ENCODE measurements at regions not wholly inside any gene's neighbourhood (a gene's known extent, or its start where the extent isn't known, plus 50 kb on each side); places are given as distances from the start of the nearest gene placed in this dataset.

DNA sequence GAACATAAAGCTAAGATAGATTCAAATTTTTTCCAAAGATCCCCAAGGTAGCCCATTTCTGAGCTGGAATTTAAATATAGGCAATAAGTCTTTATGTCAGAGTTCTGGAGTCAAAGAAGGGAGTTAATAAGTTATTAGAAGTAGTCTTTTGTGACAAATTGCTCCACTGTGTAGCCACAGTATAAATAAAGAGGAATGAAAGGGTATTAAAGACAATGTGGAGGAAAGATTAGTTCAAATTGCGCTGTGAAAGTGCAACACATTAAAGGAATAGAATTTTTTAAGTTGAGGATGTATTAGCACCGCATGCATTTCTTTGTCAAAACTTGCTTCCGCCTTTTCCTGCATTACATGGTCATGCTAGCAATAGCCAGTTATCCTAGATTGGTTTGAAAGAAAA lies 666.6 kb upstream of the CCDC54 start:
- no peak overlapping the region for H3K27ac ChIP-seq
- no peaks in the 10 kb centered on the region for H3K36me3 ChIP-seq
- H3K9me3 ChIP-seq: no peaks in the 10 kb centered on the region
- TF ChIP-seq, protein P1, sequence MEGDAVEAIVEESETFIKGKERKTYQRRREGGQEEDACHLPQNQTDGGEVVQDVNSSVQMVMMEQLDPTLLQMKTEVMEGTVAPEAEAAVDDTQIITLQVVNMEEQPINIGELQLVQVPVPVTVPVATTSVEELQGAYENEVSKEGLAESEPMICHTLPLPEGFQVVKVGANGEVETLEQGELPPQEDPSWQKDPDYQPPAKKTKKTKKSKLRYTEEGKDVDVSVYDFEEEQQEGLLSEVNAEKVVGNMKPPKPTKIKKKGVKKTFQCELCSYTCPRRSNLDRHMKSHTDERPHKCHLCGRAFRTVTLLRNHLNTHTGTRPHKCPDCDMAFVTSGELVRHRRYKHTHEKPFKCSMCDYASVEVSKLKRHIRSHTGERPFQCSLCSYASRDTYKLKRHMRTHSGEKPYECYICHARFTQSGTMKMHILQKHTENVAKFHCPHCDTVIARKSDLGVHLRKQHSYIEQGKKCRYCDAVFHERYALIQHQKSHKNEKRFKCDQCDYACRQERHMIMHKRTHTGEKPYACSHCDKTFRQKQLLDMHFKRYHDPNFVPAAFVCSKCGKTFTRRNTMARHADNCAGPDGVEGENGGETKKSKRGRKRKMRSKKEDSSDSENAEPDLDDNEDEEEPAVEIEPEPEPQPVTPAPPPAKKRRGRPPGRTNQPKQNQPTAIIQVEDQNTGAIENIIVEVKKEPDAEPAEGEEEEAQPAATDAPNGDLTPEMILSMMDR (IDR thresholded peaks at IDR 0.05): no peak
- H3K4me3 ChIP-seq (ENCODE audit: low read depth in 1 of 2, low read length in 1 of 2): no peak overlapping the region
- no peaks in the 10 kb centered on the region for H3K27me3 ChIP-seq
- H3K4me1 ChIP-seq (ENCODE audit: control insufficient read depth in 1 of 2, insufficient read depth in 1 of 2, low read depth in 1 of 2, low read length in 1 of 2): no peaks in the 10 kb centered on the region

DNA sequence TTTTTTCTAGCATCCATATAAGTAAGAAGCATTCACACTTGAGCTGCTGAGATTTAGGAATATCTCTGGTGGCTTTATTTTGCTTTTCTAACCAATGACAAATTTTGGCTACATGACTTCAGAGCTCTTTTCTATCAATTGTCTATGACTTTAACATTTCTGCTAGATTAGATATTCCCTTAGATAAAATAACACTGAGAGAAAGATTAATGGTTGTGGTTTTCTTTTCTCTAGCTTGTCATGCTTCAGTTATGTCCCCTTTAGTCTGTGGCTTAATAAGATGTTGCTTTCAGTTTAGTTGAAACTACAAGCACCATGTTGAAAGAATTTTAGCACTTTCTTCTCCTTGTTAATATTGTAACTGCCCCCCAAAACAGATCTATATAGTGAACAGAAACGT lies 665.6 kb upstream of the CCDC54 start:
- Histone ChIP-seq H3K27ac (no peak overlapping the region), H3K9me3 (no peaks in the 10 kb centered on the region), H3K27me3 (no peaks in the 10 kb centered on the region), H3K4me1 (ENCODE audit: control insufficient read depth in 1 of 2, insufficient read depth in 1 of 2, low read depth in 1 of 2, low read length in 1 of 2) (no peaks in the 10 kb centered on the region), H3K4me3 (ENCODE audit: low read depth in 1 of 2, low read length in 1 of 2) (no peak overlapping the region), H3K36me3 (no peaks in the 10 kb centered on the region)
- TF ChIP-seq, protein P1 (IDR thresholded peaks at IDR 0.05): no peak

DNA sequence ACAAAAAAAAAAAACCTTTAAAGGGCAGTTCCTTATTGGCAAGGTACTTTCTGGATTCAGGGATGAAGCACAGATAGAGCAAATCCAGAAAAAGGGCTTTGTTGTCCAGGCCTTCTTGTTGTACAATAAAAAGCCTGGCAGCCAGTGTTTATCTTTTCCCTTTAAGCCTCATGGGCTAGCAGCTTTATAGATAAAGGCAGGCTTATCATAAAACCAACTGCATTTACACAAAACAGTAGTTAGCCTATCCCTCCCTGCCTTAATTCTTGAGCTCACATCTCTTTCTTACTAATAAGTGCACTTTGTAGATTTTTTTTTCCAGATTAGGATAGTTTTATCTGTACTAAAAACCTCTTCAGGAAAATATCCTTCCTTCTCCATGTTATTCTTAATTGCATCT lies 662.8 kb upstream of the CCDC54 start:
- Histone ChIP-seq H3K4me3 (ENCODE audit: low read depth in 1 of 2, low read length in 1 of 2) (no peak overlapping the region), H3K36me3 (no peaks in the 10 kb centered on the region), H3K4me1 (ENCODE audit: control insufficient read depth in 1 of 2, insufficient read depth in 1 of 2, low read depth in 1 of 2, low read length in 1 of 2) (no peaks in the 10 kb centered on the region), H3K27ac (no peak overlapping the region), H3K27me3 (no peaks in the 10 kb centered on the region), H3K9me3 (no peaks in the 10 kb centered on the region)
- TF ChIP-seq, protein P1 (IDR thresholded peaks at IDR 0.05): no peak

DNA sequence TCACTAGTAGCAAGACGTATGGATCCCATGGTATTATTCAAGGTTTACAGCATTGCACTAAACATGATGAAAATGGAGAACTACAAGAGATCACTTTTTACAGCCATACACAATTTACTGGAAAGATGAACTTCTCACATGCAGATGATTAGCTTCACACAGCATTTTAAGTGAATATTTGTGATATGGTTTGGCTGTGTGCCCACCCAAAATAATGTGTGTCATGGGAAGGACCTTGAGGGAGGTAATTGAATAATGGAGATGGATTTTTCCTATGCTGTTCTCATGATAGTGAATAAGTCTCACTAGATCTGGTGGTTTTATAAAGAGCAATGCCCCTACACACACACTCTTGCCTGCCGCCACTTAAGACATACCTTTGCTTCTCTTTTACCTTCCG lies 662.0 kb upstream of the CCDC54 start:
- Histone ChIP-seq H3K4me1 (ENCODE audit: control insufficient read depth in 1 of 2, insufficient read depth in 1 of 2, low read depth in 1 of 2, low read length in 1 of 2) (no peaks in the 10 kb centered on the region), H3K27me3 (no peaks in the 10 kb centered on the region), H3K9me3 (no peaks in the 10 kb centered on the region), H3K4me3 (ENCODE audit: low read depth in 1 of 2, low read length in 1 of 2) (no peak overlapping the region), H3K36me3 (no peaks in the 10 kb centered on the region), H3K27ac (no peak overlapping the region)
- TF ChIP-seq, protein P1 (IDR thresholded peaks at IDR 0.05): no peak

DNA sequence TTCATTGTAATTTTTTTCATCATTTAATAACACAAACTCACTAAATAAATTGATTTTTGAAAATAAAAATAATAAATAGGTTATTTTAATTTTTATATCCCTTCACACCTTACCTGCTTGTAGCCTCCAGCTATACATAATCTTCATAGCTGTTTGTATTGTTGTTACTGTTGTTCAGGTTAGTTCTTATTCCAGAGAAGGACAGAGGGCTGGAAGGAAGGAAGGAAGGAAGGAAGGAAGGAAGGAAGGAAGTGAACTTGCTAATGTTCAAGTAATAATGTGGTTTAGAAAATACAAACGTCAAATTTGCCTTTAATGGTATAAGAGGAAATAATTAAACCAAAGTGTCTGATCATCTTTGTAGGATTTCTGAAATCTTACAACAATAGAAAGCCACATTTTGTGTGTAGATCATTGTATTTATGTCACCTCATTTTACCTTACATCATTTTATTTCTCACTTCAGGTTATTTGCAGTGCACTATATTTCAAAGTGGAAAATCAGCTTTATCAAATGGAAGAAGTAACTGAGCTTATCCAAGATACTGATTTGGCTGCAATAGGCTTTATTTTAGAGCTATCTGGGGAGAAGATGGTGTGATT lies 660.0 kb upstream of the CCDC54 start:
- Histone ChIP-seq H3K4me1 (ENCODE audit: control insufficient read depth in 1 of 2, insufficient read depth in 1 of 2, low read depth in 1 of 2, low read length in 1 of 2) (no peaks in the 10 kb centered on the region), H3K27ac (no peak overlapping the region), H3K36me3 (no peaks in the 10 kb centered on the region), H3K9me3 (no peaks in the 10 kb centered on the region), H3K4me3 (ENCODE audit: low read depth in 1 of 2, low read length in 1 of 2) (no peak overlapping the region), H3K27me3 (no peaks in the 10 kb centered on the region)
- TF ChIP-seq, protein P1 (IDR thresholded peaks at IDR 0.05): no peak

DNA sequence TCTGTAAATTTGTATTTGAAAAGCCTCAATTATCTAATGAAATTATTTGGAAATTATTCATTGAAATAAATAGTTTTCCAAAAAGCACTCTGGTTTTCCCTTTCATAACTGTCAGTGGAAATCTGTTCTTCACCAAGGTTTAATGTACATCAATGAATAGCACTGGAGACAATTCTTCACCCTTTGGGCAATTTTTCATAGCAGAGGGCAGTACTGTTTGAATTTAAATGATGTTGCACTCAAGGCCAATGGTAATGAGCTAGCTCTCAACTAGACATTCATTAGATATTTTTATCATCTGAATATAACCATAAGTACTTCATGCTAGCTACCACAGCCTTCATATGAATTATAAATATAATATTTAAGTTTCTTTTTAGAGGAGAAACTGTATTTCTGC lies 658.2 kb upstream of the CCDC54 start:
- H3K36me3 ChIP-seq: no peaks in the 10 kb centered on the region
- no peaks in the 10 kb centered on the region for H3K9me3 ChIP-seq

More for the DNA sequence above, 658.2 kb upstream of the CCDC54 start:
- Histone ChIP-seq H3K4me1 (ENCODE audit: control insufficient read depth in 1 of 2, insufficient read depth in 1 of 2, low read depth in 1 of 2, low read length in 1 of 2) (no peaks in the 10 kb centered on the region), H3K27ac (no peak overlapping the region), H3K27me3 (no peaks in the 10 kb centered on the region), H3K4me3 (ENCODE audit: low read depth in 1 of 2, low read length in 1 of 2) (no peak overlapping the region)
- TF ChIP-seq, protein P1 (IDR thresholded peaks at IDR 0.05): no peak

Measured in neutrophil (primary cell).